ENCODE measurements at regions not wholly inside any gene's neighbourhood (a gene's known extent, or its start where the extent isn't known, plus 50 kb on each side); places are given as distances from the start of the nearest gene placed in this dataset.

- H3K36me3 ChIP-seq: no peaks in the 10 kb centered on the region
- TF ChIP-seq POLR2A (IDR thresholded peaks at IDR 0.05) (no peak), POLR2AphosphoS5 (IDR thresholded peaks at IDR 0.05; ENCODE audit: insufficient read depth in 1 of 2, low read depth in 1 of 2) (no peak), CTCF (IDR thresholded peaks at IDR 0.05) (no peak)
- H3K9me3 ChIP-seq: no peaks in the 10 kb centered on the region
- intact Hi-C loops (cut with DNase I): no loop called here
- DNase-seq (ENCODE audit: extremely low spot score in 2 of 2): no peak
- H3K27me3 ChIP-seq: no peaks in the 10 kb centered on the region
- no peaks in the 10 kb centered on the region for H3K4me1 ChIP-seq
- H3K27ac ChIP-seq: no peak overlapping the region
- no peak overlapping the region for H3K4me3 ChIP-seq
Observed at GRCh38 chr4:180932370-180933001, 1310.7 kb upstream of the TENM3 start.

GRCh38 chr4:180937083-180937482 is 1306.1 kb upstream of the TENM3 start:
- Histone ChIP-seq H3K4me3 (no peak overlapping the region), H3K36me3 (no peaks in the 10 kb centered on the region), H3K9me3 (no peaks in the 10 kb centered on the region), H3K4me1 (no peaks in the 10 kb centered on the region), H3K27ac (no peak overlapping the region), H3K27me3 (no peaks in the 10 kb centered on the region)
- TF ChIP-seq POLR2AphosphoS5 (IDR thresholded peaks at IDR 0.05; ENCODE audit: insufficient read depth in 1 of 2, low read depth in 1 of 2) (no peak), POLR2A (IDR thresholded peaks at IDR 0.05) (no peak), CTCF (IDR thresholded peaks at IDR 0.05) (no peak)
- intact Hi-C loops (cut with DNase I): no loop called here
- DNase-seq (ENCODE audit: extremely low spot score in 2 of 2): no peak

DNA sequence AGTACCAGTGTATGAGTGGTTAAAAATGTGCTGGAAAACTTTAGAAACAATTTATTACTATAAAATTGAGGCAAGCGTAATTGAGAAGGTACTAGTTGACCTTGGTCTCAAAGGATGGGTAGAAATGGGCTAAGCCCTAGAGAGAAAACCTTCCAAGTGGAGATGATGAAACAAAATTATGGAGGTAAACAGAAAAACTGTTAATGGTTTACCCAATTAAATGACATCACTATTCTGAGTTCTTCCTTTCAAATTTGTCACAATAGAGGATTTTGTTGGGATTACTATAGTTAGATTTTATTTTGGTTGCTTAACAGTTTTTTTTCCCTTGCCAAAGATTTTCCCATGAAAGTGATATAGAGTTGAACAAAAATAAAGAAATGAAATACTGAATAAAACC is 1302.5 kb upstream of the TENM3 start:
- intact Hi-C loops (cut with DNase I): no loop called here
- H3K4me1 ChIP-seq: no peaks in the 10 kb centered on the region

GRCh38 chr4:180942367-180942916 is 1300.8 kb upstream of the TENM3 start:
- no peak for DNase-seq (ENCODE audit: extremely low spot score in 2 of 2)
- no peaks in the 10 kb centered on the region for H3K27me3 ChIP-seq
- H3K36me3 ChIP-seq: no peaks in the 10 kb centered on the region
- TF ChIP-seq POLR2AphosphoS5 (IDR thresholded peaks at IDR 0.05; ENCODE audit: insufficient read depth in 1 of 2, low read depth in 1 of 2): no peak
- TF ChIP-seq POLR2A (IDR thresholded peaks at IDR 0.05): no peak
- TF ChIP-seq CTCF (IDR thresholded peaks at IDR 0.05): no peak
- no peak overlapping the region for H3K27ac ChIP-seq
- no peaks in the 10 kb centered on the region for H3K4me1 ChIP-seq
- intact Hi-C loops (cut with DNase I): no loop called here
- H3K4me3 ChIP-seq: no peak overlapping the region
- H3K9me3 ChIP-seq: no peaks in the 10 kb centered on the region

More for the DNA sequence above, 1302.5 kb upstream of the TENM3 start:
- H3K36me3 ChIP-seq: no peaks in the 10 kb centered on the region
- H3K9me3 ChIP-seq: no peaks in the 10 kb centered on the region
- H3K4me3 ChIP-seq: no peak overlapping the region
- H3K27ac ChIP-seq: no peak overlapping the region
- no peak for DNase-seq (ENCODE audit: extremely low spot score in 2 of 2)
- TF ChIP-seq POLR2AphosphoS5 (IDR thresholded peaks at IDR 0.05; ENCODE audit: insufficient read depth in 1 of 2, low read depth in 1 of 2) (no peak), POLR2A (IDR thresholded peaks at IDR 0.05) (no peak), CTCF (IDR thresholded peaks at IDR 0.05) (no peak)
- no peaks in the 10 kb centered on the region for H3K27me3 ChIP-seq

- H3K4me1 ChIP-seq: no peaks in the 10 kb centered on the region
- no peak overlapping the region for H3K4me3 ChIP-seq
- no peaks in the 10 kb centered on the region for H3K9me3 ChIP-seq
- DNase-seq (ENCODE audit: extremely low spot score in 2 of 2): no peak
- H3K36me3 ChIP-seq: no peaks in the 10 kb centered on the region
- no peak overlapping the region for H3K27ac ChIP-seq
- TF ChIP-seq POLR2AphosphoS5 (IDR thresholded peaks at IDR 0.05; ENCODE audit: insufficient read depth in 1 of 2, low read depth in 1 of 2) (no peak), CTCF (IDR thresholded peaks at IDR 0.05) (no peak), POLR2A (IDR thresholded peaks at IDR 0.05) (no peak)
- no peaks in the 10 kb centered on the region for H3K27me3 ChIP-seq
- intact Hi-C loops (cut with DNase I): no loop called here
Observed at GRCh38 chr4:180946188-180946587, 1297.0 kb upstream of the TENM3 start.

Measured in vagina (tissue), 2 donors.